HG03095 (cell line): ENCODE measurements at regions not wholly inside any gene's neighbourhood (a gene's known extent, or its start where the extent isn't known, plus 50 kb on each side); places are given as distances from the start of the nearest gene placed in this dataset.

Experiments used
- ATAC-seq: cut with Tn5 transposase; IDR thresholded peaks from one replicate; pipeline ENCODE4 v1.9.1; 2021; ENCODE audit warnings: moderate library complexity; ENCODE audit not compliant: unreplicated experiment

DNA sequence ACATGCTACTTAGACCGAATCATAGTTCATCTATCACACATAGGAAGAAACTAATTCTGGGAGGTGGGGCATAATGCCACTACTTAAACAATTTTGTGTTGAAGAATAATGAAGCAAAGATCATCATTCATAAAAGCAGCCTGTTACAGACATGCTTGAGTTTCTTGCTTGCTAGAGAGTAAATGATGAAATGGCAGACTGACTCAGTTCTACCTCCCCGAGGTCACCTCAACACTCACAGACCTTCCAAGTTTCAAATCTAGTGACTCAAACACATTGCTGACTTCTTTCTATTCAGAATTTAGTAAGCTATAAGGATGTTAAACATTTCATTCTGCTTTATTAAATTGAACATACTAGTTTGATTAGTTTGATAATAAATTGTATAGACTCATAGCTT is 636.5 kb upstream of the FRG1 start:
- ATAC-seq, result no peak

DNA sequence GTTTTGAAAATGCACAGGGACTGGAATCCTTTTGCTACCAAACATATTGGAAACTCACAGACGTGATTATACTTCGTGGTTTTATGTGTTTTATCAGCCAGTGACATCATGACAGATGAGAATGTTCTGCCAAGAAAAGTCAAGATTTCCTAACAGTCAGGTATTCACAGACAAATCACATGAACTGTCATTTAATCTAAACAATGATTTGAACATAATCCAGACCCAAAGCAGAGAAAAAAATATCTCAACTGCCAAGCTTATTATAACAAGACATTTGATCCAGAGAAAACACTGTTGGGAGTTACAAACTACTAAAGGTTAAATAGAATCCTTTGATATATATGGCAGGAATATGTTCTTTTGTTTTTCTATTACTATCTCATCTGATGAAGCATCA is 635.9 kb upstream of the FRG1 start:
- ATAC-seq, result no peak

GRCh38 chr4:189305500-189305899 is 635.2 kb upstream of the FRG1 start:
- no peak for ATAC-seq

DNA sequence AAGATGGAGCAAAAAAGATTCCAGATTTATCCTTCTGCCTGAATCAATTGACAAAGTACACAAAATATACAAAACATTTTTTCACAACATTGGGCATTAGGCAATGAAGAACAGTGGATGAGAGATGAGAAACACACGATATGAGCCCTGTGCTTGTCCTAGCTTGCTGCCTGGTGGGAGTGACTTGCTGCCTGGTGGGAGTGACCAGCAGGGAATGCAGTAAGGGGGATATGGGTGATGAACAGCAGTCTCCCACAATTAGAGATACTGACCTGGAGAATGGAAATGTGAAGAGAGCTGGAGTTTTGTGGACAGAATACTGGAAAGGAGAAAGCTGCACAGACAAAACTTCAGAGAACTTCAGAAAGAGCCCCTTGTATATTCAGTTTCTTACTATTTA is 629.4 kb upstream of the FRG1 start:
- no peak for ATAC-seq

GRCh38 chr4:189313064-189313463 is 627.6 kb upstream of the FRG1 start:
- ATAC-seq, result no peak

- ATAC-seq, result no peak
Measured at GRCh38 chr4:189313861-189314513, 626.7 kb upstream of the FRG1 start.

GRCh38 chr4:189322426-189322825 is 618.2 kb upstream of the FRG1 start:
- ATAC-seq, result no peak

GRCh38 chr4:189341881-189342280 is 598.8 kb upstream of the FRG1 start:
- ATAC-seq, result no peak

DNA sequence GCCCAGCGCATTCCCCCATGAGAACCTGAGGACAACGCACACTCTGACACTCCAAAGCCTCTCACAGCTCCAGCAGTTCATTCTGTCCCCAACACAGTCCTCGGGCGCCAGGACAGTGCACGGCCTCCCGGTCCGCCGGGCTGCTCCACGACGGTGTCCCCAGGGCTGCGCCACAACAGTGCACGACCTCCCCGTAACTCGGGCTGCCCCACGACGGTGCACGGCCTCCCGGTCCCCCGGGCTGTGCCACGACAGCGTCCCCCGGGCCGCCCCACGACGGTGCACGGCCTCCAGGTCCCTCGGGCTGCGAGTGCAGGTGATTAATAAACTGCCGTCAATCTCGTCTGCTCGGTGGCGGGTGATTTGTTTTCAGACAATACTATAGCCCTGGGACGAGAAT is 585.1 kb upstream of the FRG1 start:
- no peak for ATAC-seq

DNA sequence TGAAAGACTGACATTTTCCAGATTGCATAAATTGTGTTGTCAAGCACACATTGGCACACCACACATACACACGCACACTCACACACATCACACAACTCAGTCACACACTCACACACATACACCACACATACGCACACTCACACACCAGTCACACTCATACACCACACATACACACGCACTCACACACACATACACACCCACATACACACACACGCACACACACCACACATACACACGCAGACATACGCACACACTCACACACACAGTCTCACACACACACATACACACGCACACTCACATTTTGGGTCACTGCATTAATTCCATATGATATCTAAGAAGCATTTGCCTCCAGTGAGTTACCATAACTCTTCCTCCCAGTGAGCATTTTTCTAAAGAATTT is 578.3 kb upstream of the FRG1 start:
- no peak for ATAC-seq

DNA sequence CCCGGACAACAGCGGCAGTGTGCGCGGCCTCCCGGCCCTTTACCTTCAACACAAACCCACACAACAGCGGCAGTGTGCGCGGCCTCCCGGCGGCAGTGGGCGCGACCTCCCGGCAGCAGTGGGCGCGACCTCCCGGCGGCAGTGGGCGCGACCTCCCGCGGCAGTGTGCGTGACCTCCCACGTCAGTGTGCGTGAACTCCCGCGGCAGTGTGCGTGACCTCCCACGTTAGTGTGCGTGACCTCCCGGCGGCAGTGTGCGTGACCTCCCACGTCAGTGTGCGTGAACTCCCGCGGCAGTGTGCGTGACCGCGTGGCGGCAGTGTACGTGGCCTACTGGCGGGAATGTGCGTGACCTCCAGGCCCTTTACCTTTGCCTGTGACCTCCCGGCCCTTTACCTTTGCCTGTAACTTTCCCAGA is 576.6 kb upstream of the FRG1 start:
- ATAC-seq, result no peak

DNA sequence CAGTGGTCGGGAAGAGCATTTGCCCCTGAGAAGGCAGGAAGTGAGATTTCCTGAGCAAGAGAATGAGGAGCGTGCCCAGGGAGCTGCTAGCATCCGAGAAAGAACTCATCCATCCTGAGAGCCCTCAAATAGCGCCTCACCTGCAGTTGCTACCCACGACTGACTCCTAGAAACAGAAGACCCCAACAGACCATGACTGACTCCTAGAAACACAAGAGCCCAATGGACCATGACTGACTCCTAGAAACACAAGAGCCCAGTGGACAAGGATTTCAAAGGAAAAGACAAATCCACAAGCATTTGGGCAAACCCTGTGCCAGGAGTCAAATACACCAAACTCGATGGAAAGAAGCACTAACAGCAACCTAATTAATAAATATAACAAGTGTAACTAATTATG is 575.2 kb upstream of the FRG1 start:
- no peak for ATAC-seq

- no peak for ATAC-seq
Measured at GRCh38 chr4:189367832-189368231, 572.8 kb upstream of the FRG1 start.

DNA sequence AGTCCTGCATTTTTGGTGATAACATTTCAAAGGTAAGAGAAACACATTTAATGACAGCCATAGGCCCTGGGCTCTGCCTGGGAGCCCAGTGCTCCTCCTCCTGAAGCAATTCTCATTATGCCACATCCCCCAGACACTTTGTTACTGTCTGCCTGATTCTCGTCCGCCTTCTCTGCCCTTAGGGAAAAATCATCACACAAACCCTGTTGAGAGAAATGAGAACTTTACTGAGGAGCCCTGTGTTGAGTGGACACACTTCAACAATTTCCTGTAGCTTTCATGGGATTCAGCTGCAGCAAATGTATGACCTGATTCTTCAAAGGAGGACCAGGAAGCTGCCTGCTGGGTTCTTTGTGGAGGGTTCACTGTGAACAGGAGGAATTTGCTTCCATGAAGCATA is 566.5 kb upstream of the FRG1 start:
- ATAC-seq, result no peak

DNA sequence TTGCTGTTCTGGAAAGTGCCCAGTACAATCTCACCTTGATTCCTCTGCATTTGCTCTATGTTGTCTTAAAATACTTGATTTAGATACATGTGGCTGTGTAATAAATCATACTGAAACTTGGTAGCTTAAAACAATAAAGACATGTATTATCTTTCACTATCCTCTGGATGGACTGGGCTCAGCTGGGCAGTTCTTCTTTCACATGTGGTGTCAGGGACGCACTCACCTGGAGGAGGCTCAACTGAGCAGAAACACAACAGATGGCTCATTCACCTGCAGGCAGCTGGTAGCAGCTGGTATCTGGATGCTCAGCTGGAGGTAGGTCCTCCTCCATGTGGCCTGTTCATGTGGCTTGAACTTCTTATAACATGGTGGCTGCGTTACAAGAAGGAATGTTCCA is 563.8 kb upstream of the FRG1 start:
- no peak for ATAC-seq

DNA sequence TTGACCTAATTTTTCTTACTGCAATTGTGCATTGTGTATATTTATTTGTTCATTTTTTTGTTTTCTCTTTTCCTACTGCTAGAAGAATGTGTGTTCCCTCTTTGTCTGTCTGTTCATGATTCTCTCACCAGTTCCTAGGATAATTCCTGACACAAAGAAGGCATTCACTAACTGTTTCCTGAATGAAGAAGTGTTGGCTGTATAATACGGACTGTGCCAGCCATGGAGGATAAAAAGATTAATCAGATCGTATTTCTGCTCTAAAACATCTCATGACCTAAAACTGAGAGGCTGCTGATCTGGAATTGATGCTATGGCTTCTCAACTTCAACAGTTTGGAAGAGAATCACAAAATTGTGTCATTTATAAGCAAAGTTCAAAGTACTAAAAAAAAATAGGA is 563.1 kb upstream of the FRG1 start:
- ATAC-seq, result no peak

GRCh38 chr4:189385098-189385497 is 555.6 kb upstream of the FRG1 start:
- no peak for ATAC-seq

DNA sequence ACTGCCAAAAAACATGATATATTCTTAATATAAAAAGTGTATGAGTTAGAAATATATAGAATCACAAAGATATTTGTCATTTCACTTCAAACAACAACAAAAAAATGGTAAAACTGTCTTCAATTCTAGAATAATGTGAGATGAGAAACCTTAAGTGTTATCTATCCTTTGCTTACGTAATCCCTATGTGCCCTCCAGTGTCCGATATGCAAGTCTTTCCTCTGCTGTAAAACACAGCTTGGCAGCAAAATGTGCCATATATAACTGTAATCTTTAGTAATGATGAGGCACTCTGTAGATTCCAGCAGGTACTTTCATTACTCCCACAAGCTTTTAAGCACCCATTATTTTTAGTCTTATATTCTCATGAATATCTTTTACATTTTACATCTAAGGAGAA is 555.1 kb upstream of the FRG1 start:
- ATAC-seq, result no peak

DNA sequence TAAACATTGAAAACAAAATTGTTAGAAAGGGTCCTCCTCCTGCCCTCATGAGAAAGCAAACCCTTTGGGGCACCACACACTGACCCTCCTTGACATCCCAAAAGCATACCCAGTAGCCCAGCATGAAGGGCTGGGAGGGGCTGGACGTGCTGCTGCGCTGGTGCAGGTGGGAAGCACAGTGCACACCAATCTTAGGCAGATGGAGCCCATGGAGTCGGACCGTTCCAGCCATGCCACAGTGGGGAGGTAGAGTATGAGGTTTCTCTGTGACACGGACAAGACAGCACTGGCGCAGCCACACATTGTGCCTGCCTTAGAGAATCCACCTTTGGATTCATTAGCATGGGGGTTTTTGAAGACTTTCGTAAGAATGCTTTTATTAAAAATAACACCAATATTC is 544.2 kb upstream of the FRG1 start:
- ATAC-seq, result no peak

DNA sequence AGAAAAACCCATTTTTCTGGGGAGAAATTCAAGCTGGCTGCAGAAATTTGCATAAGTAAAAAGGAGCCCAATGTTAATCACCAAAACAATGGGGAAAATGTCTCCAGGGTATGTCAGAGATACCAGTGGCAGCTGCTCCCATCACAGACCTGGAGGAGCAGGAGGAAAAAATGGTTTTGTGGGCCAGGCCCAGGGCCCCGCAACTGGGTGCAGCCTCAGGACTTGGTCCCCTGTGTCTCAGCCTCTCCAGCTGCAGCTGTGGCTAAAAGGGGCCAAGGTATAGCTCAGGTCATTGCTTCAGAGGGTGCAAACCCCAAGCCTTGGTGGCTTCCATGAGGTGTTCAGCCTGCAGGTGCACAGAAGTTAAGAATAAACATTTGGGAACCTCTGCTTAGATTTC is 536.4 kb upstream of the FRG1 start:
- ATAC-seq, result no peak

DNA sequence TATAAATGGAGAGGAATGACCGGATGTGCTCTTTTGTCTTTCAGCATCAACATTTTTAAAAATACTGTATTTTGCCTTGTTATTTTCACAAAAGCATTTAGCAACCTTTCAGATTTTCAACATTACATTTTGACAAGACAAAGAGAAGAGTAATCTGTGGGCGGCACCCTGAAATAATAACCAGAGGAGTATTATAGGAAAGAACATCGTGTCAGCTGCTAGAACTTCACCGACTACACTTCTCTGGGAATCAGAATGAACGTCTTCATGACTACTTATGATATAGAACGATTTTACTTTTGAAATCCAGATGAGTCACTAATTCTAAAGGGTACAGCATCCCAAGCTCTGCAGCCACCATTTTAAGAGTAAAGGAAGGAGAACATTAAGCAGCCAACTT is 531.5 kb upstream of the FRG1 start:
- ATAC-seq, result no peak

GRCh38 chr4:189414021-189414420 is 526.7 kb upstream of the FRG1 start:
- no peak for ATAC-seq

GRCh38 chr4:189420572-189420971 is 520.1 kb upstream of the FRG1 start:
- ATAC-seq, result no peak

- no peak for ATAC-seq
Measured at GRCh38 chr4:189436207-189436606, 504.5 kb upstream of the FRG1 start.
